H9 (cell line): ENCODE measurements at regions not wholly inside any gene's neighbourhood (a gene's known extent, or its start where the extent isn't known, plus 50 kb on each side); places are given as distances from the start of the nearest gene placed in this dataset.

Experiments used
- DNase-seq: peaks from one replicate; pipeline ENCODE4 v3.0.0-alpha.2; 2017
- H2AFZ ChIP-seq: one replicate; pipeline ENCODE4 v1.6.1; 2013; ENCODE audit warnings: mild to moderate bottlenecking, low read length, control low read depth, moderate library complexity
- H2AK5ac ChIP-seq: 2 replicates; pipeline ENCODE4 v1.6.1; 2013; ENCODE audit warnings: low read length, control low read depth, mixed read lengths; ENCODE audit not compliant: insufficient read length
- H2BK120ac ChIP-seq: one replicate; pipeline ENCODE4 v1.6.1; 2013; ENCODE audit warnings: low read depth, mild to moderate bottlenecking, low read length, control low read depth, inconsistent platforms; ENCODE audit not compliant: poor library complexity, severe bottlenecking
- H2BK12ac ChIP-seq: 2 replicates; pipeline ENCODE4 v1.6.1; 2013; ENCODE audit warnings: low read length, control low read depth, mixed read lengths, low read depth; ENCODE audit not compliant: insufficient read length
- H2BK15ac ChIP-seq: 2 replicates; pipeline ENCODE4 v1.6.1; 2013; ENCODE audit warnings: low read depth, low read length, control low read depth
- H2BK20ac ChIP-seq: one replicate; pipeline ENCODE4 v1.6.1; 2013; ENCODE audit warnings: low read depth, mild to moderate bottlenecking, low read length, control low read depth, inconsistent platforms; ENCODE audit not compliant: poor library complexity, severe bottlenecking
- H2BK5ac ChIP-seq: 2 replicates; pipeline ENCODE4 v1.6.1; 2013; ENCODE audit warnings: low read length, control low read depth, mixed read lengths; ENCODE audit not compliant: insufficient read length
- H3K14ac ChIP-seq: 2 replicates; pipeline ENCODE4 v1.6.1; 2013; ENCODE audit warnings: low read length, control low read depth; ENCODE audit not compliant: insufficient read depth
- H3K18ac ChIP-seq: 2 replicates; pipeline ENCODE4 v1.6.1; 2013; ENCODE audit warnings: low read depth, mild to moderate bottlenecking, mixed read lengths, low read length, control low read depth; ENCODE audit not compliant: insufficient read length
- H3K23ac ChIP-seq: 2 replicates; pipeline ENCODE4 v1.6.1; 2013; ENCODE audit warnings: low read length, control low read depth, mixed read lengths, low read depth; ENCODE audit not compliant: insufficient read length
- H3K23me2 ChIP-seq: 2 replicates; pipeline ENCODE4 v1.6.1; 2013; ENCODE audit warnings: low read depth, mild to moderate bottlenecking, mixed read lengths, low read length, control low read depth; ENCODE audit not compliant: insufficient read length, poor library complexity, severe bottlenecking
- H3K27ac ChIP-seq: 2 replicates; pipeline ENCODE4 v1.5.1; 2013; ENCODE audit warnings: low read length, control low read depth, mixed read lengths, low read depth; ENCODE audit not compliant: insufficient read length
- H3K27me3 ChIP-seq: 2 replicates; pipeline ENCODE4 v1.6.1; 2013; ENCODE audit warnings: low read length, control low read depth, inconsistent platforms; ENCODE audit not compliant: insufficient read depth
- H3K4ac ChIP-seq: 2 replicates; pipeline ENCODE4 v1.6.1; 2013; ENCODE audit warnings: low read depth, mild to moderate bottlenecking, control low read depth, inconsistent platforms, low read length, moderate library complexity
- H3K4me1 ChIP-seq: 2 replicates; pipeline ENCODE4 v1.6.1; 2013; ENCODE audit warnings: low read length, control low read depth, inconsistent platforms; ENCODE audit not compliant: insufficient read depth
- H3K4me2 ChIP-seq: 2 replicates; pipeline ENCODE4 v1.6.1; 2013; ENCODE audit warnings: low read length, control low read depth, mixed read lengths; ENCODE audit not compliant: insufficient read length, insufficient read depth
- H3K56ac ChIP-seq: 2 replicates; pipeline ENCODE4 v1.6.1; 2013; ENCODE audit warnings: low read depth, mild to moderate bottlenecking, mixed read lengths, low read length, control low read depth; ENCODE audit not compliant: insufficient read length
- H3K79me1 ChIP-seq: 2 replicates; pipeline ENCODE4 v1.6.1; 2013; ENCODE audit warnings: low read depth, mild to moderate bottlenecking, moderate library complexity, low read length, control low read depth, inconsistent platforms; ENCODE audit not compliant: insufficient read depth, poor library complexity, severe bottlenecking
- H3K79me2 ChIP-seq: 2 replicates; pipeline ENCODE4 v1.6.1; 2013; ENCODE audit warnings: low read length, control low read depth, inconsistent platforms; ENCODE audit not compliant: insufficient read depth
- H3K9ac ChIP-seq: 2 replicates; pipeline ENCODE4 v1.6.1; 2013; ENCODE audit warnings: low read length, control low read depth, mixed read lengths; ENCODE audit not compliant: insufficient read length; ENCODE audit errors: extremely low read depth
- H3K9me3 ChIP-seq: one replicate; pipeline ENCODE4 v1.6.1; 2013; ENCODE audit warnings: low read depth, low read length, inconsistent platforms; ENCODE audit not compliant: control insufficient read depth
- H3T11ph ChIP-seq: one replicate; pipeline ENCODE4 v1.6.1; 2013; ENCODE audit warnings: mild to moderate bottlenecking, low read length, control low read depth, inconsistent platforms
- H4K20me1 ChIP-seq: one replicate; pipeline ENCODE4 v1.6.1; 2013; ENCODE audit not compliant: control insufficient read depth, insufficient read length, insufficient read depth
- H4K5ac ChIP-seq: 2 replicates; pipeline ENCODE4 v1.6.1; 2013; ENCODE audit warnings: low read depth, mild to moderate bottlenecking, mixed read lengths, low read length, control low read depth; ENCODE audit not compliant: insufficient read length
- H4K8ac ChIP-seq: replicated peaks from 2 replicates; pipeline ENCODE4 v1.6.1; 2013; ENCODE audit warnings: low read length, control low read depth, mixed read lengths, low read depth; ENCODE audit not compliant: insufficient read length
- H4K91ac ChIP-seq: 2 replicates; pipeline ENCODE4 v1.6.1; 2013; ENCODE audit warnings: low read depth, mild to moderate bottlenecking, moderate library complexity, mixed read lengths, low read length, control low read depth; ENCODE audit not compliant: insufficient read length
- H3K27ac Mint-ChIP-seq, 3 experiments: 2 replicates in 2 of 3; 3 replicates in 1 of 3; pipeline ENCODE4 v1.8.0; 2020 to 2021; ENCODE audit warnings: mixed read lengths in 3 of 3, mild to moderate bottlenecking in 1 of 3, moderate library complexity in 1 of 3
- H3K27me3 Mint-ChIP-seq: 2 replicates; pipeline ENCODE4 v1.8.0; 2021; ENCODE audit warnings: low read depth, mild to moderate bottlenecking, moderate library complexity, mixed read lengths
- H3K36me3 Mint-ChIP-seq, 3 experiments: 2 replicates in 2 of 3; 3 replicates in 1 of 3; pipeline ENCODE4 v1.8.0; 2020 to 2021; ENCODE audit warnings: low read depth in 3 of 3, mixed read lengths in 3 of 3; ENCODE audit not compliant: insufficient read depth in 1 of 3
- H3K4me1 Mint-ChIP-seq, 2 experiments: 2 replicates each; pipeline ENCODE4 v1.8.0; 2020; ENCODE audit warnings: mixed read lengths in 2 of 2
- H3K4me3 Mint-ChIP-seq, 2 experiments: 2 replicates in 1 of 2; 3 replicates in 1 of 2; pipeline ENCODE4 v1.8.0; 2020 to 2021; ENCODE audit warnings: mild to moderate bottlenecking in 2 of 2, mixed read lengths in 2 of 2, moderate library complexity in 1 of 2
- H3K9me3 Mint-ChIP-seq, 2 experiments: 2 replicates in 1 of 2; 3 replicates in 1 of 2; pipeline ENCODE4 v1.8.0; 2020; ENCODE audit warnings: mild to moderate bottlenecking in 2 of 2, mixed read lengths in 2 of 2, moderate library complexity in 1 of 2
- CTCF ChIP-seq: fragments of 200-600 bp; sonication (generic); conservative IDR thresholded peaks from 3 replicates; pipeline ENCODE4 v1.8.0; 2021; ENCODE audit warnings: antibody characterized with exemption, mild to moderate bottlenecking
- WGBS: extraction: QIAGEN DNeasy Blood & Tissue Kit; methylation state at CpG from one replicate; pipeline ENCODE4 v1.1.7; 2013; ENCODE audit warnings: missing lambda C conversion rate, low lambda C conversion rate, mixed read lengths; ENCODE audit not compliant: insufficient read length; ENCODE audit errors: extremely low coverage; 5-methylcytosine and 5-hydroxymethylcytosine counted together

- Histone ChIP-seq H2BK15ac (no peak overlapping the region), H4K91ac (no peak overlapping the region), H3K4me1 (peaks cover 5% of the 10 kb centered on the region; the same call in 1 of the 2 replicates), H3K23me2 (no peaks in the 10 kb centered on the region), H4K5ac (no peak overlapping the region), H3K4ac (no peak overlapping the region), H2BK120ac (no peak overlapping the region), H3K18ac (no peak overlapping the region), H3K27me3 (no peaks in the 10 kb centered on the region), H3K27ac (no peak overlapping the region), H4K8ac (no peak overlapping the region), H2AFZ (no peak overlapping the region), H3K56ac (no peak overlapping the region), H3K23ac (no peak overlapping the region), H2BK12ac (no peak overlapping the region), H4K20me1 (no peaks in the 10 kb centered on the region), H2BK20ac (no peak overlapping the region), H3T11ph (no peak overlapping the region), H3K4me2 (no peak overlapping the region), H3K9ac (no peak overlapping the region), H3K79me2 (no peaks in the 10 kb centered on the region), H3K14ac (no peak overlapping the region), H2BK5ac (no peak overlapping the region), H3K9me3 (peaks cover 15% of the 10 kb centered on the region), H2AK5ac (no peak overlapping the region), H3K79me1 (no peaks in the 10 kb centered on the region)
- no peak for TF ChIP-seq CTCF
- no CpG with 5 or more reads among the region's 9 CpGs for WGBS
- H3K36me3 Mint-ChIP-seq, result peaks cover 2 to 13% (median 9%) of the 10 kb centered on the region in 3 experiments; a peak in 6 of 7 replicates
- no peak overlapping the region for H3K27ac Mint-ChIP-seq
- peaks cover 21 to 23% of the 10 kb centered on the region in 2 experiments for H3K9me3 Mint-ChIP-seq
- peaks cover 11 to 13% of the 10 kb centered on the region in 2 experiments for H3K4me1 Mint-ChIP-seq
- DNase-seq, result no peak
- peaks cover 8% of the 10 kb centered on the region for H3K27me3 Mint-ChIP-seq
- H3K4me3 Mint-ChIP-seq, result no peak overlapping the region
Observed at GRCh38 chr7:98452791-98453190, 51.9 kb upstream of the BAIAP2L1 start.
